Memory B cell (primary cell): ENCODE measurements at regions not wholly inside any gene's neighbourhood (a gene's known extent, or its start where the extent isn't known, plus 50 kb on each side); places are given as distances from the start of the nearest gene placed in this dataset.

Experiments
- ATAC-seq: fragments of 150-1000 bp; cut with Tn5 transposase; 2 replicates; pipeline ENCODE4 v1.10.0; 2021; ENCODE audit warnings: low read depth, mild to moderate bottlenecking, moderate library complexity
- DNase-seq, 2 donors: peaks; one replicate each; pipeline ENCODE4 v3.0.0; 2022; ENCODE audit warnings: low spot score in 2 of 2
- H3K27ac Mint-ChIP-seq: one replicate; pipeline ENCODE4 v1.8.0; 2022; ENCODE audit warnings: mild to moderate bottlenecking, moderate library complexity, mixed read lengths
- H3K27me3 Mint-ChIP-seq: one replicate; pipeline ENCODE4 v1.8.0; 2022; ENCODE audit warnings: mixed read lengths
- H3K36me3 Mint-ChIP-seq: one replicate; pipeline ENCODE4 v1.8.0; 2022; ENCODE audit warnings: mild to moderate bottlenecking, mixed read lengths
- H3K4me1 Mint-ChIP-seq: one replicate; pipeline ENCODE4 v1.8.0; 2022; ENCODE audit warnings: mixed read lengths
- H3K4me3 Mint-ChIP-seq: one replicate; pipeline ENCODE4 v1.8.0; 2022; ENCODE audit warnings: mild to moderate bottlenecking, moderate library complexity, mixed read lengths
- H3K9me3 Mint-ChIP-seq: one replicate; pipeline ENCODE4 v1.8.0; 2022; ENCODE audit warnings: mixed read lengths

DNA sequence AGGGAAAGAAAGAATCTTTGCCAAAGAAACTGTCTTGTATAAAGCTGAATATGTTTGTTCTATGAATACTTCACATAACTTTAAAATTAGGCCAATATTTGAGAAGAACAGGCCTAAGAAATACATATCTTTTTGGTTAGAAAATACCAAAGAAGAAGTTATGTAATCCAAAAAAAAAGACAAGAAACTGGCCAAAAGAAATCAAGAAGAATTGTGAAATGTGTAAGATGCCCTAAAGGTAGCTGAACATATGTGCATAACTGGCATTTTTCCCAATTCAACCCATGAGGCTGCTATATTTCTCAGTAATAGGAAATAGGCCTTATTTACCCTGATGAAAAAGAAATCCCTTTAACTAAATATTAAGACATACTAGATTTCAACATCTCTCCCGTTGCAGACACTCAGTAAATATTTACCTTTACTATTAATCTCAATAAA, 290.0 kb downstream of the CETN3 start:
- Mint-ChIP-seq H3K36me3 (no peaks in the 10 kb centered on the region), H3K27ac (no peak overlapping the region), H3K9me3 (no peaks in the 10 kb centered on the region), H3K4me1 (no peaks in the 10 kb centered on the region), H3K4me3 (no peak overlapping the region), H3K27me3 (no peaks in the 10 kb centered on the region)
- DNase-seq (no peak), ATAC-seq (no peak)

DNA sequence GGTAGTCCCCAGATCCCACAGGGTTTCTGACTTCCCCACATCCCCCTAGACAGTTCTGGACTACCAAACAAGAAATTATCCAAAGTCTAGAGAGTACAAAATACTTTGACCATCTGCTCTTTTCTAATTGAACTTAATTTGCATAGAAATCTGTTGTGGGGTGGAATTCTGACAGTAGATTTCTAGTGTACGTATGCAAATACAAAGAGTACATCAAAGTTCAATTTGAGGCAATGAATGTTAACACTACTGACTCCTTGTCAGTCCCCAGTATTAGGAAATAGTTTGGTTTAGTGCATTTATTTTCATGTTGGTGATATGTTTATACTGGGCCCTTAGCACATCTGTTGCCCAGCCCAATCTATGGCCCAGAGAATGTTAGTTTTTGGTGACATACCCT, 292.6 kb downstream of the CETN3 start:
- no peaks in the 10 kb centered on the region for H3K36me3 Mint-ChIP-seq
- no peaks in the 10 kb centered on the region for H3K27me3 Mint-ChIP-seq
- no peak overlapping the region for H3K4me3 Mint-ChIP-seq
- H3K27ac Mint-ChIP-seq, result no peak overlapping the region
- no peaks in the 10 kb centered on the region for H3K4me1 Mint-ChIP-seq
- H3K9me3 Mint-ChIP-seq, result no peaks in the 10 kb centered on the region
- no peak for DNase-seq
- ATAC-seq, result no peak

GRCh38 chr5:90113108-90113507, 296.4 kb downstream of the CETN3 start:
- H3K4me3 Mint-ChIP-seq, result no peak overlapping the region
- H3K27me3 Mint-ChIP-seq, result no peaks in the 10 kb centered on the region
- H3K27ac Mint-ChIP-seq, result no peak overlapping the region
- no peaks in the 10 kb centered on the region for H3K9me3 Mint-ChIP-seq
- no peaks in the 10 kb centered on the region for H3K36me3 Mint-ChIP-seq
- no peaks in the 10 kb centered on the region for H3K4me1 Mint-ChIP-seq
- DNase-seq, result no peak
- no peak for ATAC-seq

DNA sequence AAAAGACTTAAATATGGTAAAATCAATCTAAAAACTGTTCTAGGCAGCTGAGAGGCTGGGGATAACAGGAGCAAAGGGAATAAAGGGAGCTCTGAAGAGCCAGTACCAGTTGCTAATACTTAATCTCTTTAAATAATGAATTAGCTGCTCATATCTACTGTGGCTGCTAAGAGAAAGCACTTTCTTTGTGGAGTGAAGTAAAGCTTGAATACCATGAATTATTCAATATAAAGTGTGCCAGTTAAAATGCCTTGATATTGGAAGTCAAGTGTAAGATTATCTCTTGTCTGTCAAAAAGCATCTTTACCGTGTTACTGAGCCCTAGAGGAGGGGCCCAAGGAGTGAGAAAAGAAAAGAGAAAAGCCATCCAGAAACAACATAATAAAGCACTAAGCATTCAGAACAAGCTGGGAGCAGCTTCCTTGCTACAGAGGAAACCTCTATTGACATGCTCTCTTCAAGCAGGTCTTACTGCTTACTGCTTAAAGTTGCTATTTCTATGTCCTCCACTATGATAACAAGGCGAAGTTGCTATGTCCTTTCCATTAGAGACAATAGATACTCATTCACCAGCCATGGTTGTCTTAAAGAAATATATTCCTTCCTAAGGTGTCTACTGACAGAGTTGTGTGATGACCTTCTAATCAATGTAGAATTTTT, 297.4 kb downstream of the CETN3 start:
- Mint-ChIP-seq H3K4me1 (no peaks in the 10 kb centered on the region), H3K4me3 (no peak overlapping the region), H3K27me3 (no peaks in the 10 kb centered on the region), H3K36me3 (no peaks in the 10 kb centered on the region), H3K9me3 (no peaks in the 10 kb centered on the region), H3K27ac (no peak overlapping the region)
- no peak for ATAC-seq
- DNase-seq, result no peak

- ATAC-seq, result no peak
- H3K36me3 Mint-ChIP-seq, result no peaks in the 10 kb centered on the region
Measured at GRCh38 chr5:90111364-90112032, 298.1 kb downstream of the CETN3 start.

DNA sequence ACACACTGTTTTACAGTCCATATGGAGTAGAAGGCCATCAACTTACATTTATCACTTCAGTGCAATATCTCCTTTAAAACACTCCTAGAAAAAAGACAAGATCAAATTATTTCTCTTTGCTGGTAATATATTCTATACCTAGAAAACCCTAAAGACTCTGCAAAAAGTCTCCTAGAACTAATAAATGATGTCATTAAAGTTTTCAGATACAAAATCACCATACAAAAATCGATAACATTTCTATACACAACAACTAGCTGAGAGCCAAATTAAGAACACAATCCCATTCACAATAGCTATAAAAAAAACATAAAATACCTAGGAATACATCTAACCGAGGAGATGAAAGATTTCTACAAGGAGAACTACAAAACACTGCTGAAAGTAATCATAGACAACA, 300.3 kb downstream of the CETN3 start:
- Mint-ChIP-seq H3K9me3 (peaks cover 5% of the 10 kb centered on the region), H3K36me3 (no peaks in the 10 kb centered on the region), H3K27me3 (no peaks in the 10 kb centered on the region), H3K4me3 (no peak overlapping the region), H3K27ac (no peak overlapping the region), H3K4me1 (no peaks in the 10 kb centered on the region)
- no peak for ATAC-seq
- DNase-seq, result no peak

More at GRCh38 chr5:90111364-90112032, 298.1 kb downstream of the CETN3 start:
- no peak for DNase-seq
- Mint-ChIP-seq H3K4me3 (no peak overlapping the region), H3K27me3 (no peaks in the 10 kb centered on the region), H3K4me1 (no peaks in the 10 kb centered on the region), H3K9me3 (no peaks in the 10 kb centered on the region), H3K27ac (no peak overlapping the region)

GRCh38 chr5:90099099-90099498, 310.5 kb downstream of the CETN3 start:
- no peaks in the 10 kb centered on the region for H3K36me3 Mint-ChIP-seq
- no peak for ATAC-seq
- H3K4me1 Mint-ChIP-seq, result no peaks in the 10 kb centered on the region
- peaks cover 5% of the 10 kb centered on the region for H3K27me3 Mint-ChIP-seq
- no peak overlapping the region for H3K4me3 Mint-ChIP-seq
- H3K27ac Mint-ChIP-seq, result no peak overlapping the region
- H3K9me3 Mint-ChIP-seq, result no peaks in the 10 kb centered on the region
- no peak for DNase-seq

DNA sequence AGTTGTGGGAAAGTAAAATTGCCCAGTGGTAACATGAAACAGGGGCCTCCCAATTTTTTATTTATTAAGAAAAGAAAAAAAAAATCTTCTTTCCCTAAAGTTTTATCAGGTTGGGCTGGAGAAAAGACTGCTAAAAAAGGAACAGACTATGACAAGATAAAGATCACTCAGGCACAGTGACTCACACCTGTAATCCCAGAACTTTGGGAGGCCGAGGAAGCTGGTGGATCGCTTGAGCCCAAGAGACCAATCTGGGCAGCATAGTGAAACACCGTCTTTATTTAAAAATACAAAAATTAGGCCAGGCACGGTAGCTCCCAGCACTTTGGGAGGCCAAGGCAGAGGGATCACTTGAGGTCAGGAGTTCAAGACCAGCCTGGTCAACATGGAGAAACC, 312.5 kb downstream of the CETN3 start:
- H3K4me1 Mint-ChIP-seq, result no peaks in the 10 kb centered on the region
- H3K27me3 Mint-ChIP-seq, result peaks cover 5% of the 10 kb centered on the region
- no peaks in the 10 kb centered on the region for H3K9me3 Mint-ChIP-seq
- H3K27ac Mint-ChIP-seq, result no peak overlapping the region
- H3K4me3 Mint-ChIP-seq, result no peak overlapping the region
- no peaks in the 10 kb centered on the region for H3K36me3 Mint-ChIP-seq
- DNase-seq, result no peak
- no peak for ATAC-seq

- Mint-ChIP-seq H3K4me1 (no peaks in the 10 kb centered on the region), H3K4me3 (no peak overlapping the region), H3K27me3 (peaks cover 4% of the 10 kb centered on the region), H3K36me3 (no peaks in the 10 kb centered on the region), H3K9me3 (no peaks in the 10 kb centered on the region), H3K27ac (no peak overlapping the region)
- ATAC-seq (no peak), DNase-seq (no peak)
Measured at GRCh38 chr5:90096415-90097081, 313.0 kb downstream of the CETN3 start.

DNA sequence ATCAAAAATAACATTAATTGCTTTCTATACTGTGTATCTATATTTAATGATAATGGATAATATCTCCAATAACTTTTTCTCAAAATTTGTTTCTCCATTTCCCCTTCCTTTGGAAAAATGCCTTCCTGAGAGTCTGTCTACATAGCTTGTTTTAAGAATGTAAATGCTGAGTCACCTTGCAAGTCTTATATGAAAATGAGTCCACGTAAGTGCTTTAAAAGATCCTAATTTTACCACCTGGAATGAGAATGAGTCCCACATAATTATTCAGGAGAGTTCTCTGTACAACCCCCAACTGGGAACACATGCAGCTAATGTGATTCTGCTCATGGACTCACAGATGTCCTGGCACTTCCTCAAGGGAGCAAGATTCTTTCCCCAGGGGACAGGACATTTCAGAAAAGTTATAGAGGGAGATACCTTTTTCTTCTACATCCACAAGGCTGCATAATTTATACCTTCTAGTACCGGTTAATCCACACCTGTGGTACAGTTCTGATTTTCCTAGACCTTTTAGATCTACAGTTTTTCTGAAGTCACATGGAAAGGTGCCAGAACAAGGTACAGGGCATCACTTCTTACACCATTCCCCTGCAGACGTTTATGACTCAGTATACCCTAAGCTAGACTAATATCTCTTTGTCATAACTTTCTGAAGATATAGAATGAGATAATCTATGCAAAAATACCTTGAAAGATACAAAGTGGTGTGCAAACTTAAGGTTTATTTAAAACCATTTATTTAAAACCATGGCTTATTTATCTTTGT, 314.1 kb downstream of the CETN3 start:
- Mint-ChIP-seq H3K4me3 (no peak overlapping the region), H3K27ac (no peak overlapping the region), H3K4me1 (no peaks in the 10 kb centered on the region), H3K36me3 (no peaks in the 10 kb centered on the region), H3K9me3 (no peaks in the 10 kb centered on the region), H3K27me3 (peaks cover 4% of the 10 kb centered on the region)
- ATAC-seq (no peak), DNase-seq (no peak)

DNA sequence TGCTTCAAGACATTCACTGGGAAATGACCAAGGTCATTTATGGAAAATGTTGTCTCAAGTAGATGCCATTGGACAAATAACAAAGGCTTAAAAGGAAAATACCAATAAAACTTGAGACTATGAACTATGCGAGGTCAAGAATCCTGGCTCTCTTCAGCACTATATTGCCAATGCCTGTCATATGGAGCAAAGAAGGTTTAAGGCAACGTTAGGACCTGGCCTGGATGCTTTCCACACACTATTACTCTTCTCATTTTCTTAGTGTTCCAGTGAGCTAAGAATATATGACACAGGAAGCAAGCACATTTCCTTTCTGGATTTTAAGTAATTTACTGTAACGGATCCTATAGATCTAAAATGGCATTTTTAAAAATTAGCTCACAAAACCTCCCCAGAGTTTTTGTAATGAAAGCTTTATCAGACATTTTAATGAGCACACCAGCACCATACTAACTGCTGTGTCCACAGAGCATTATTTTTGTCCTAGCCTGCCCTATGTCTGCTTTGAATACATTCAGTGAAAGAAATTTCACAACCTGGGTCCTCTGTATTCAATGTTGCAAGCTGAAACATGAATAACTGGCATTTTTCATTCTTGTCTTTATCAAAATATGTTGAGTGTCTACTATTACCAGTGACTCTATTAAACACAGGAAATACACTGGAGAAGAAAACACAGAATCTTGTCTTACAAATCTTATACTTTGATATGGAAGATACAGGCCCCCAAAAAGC, 315.6 kb downstream of the CETN3 start:
- Mint-ChIP-seq H3K9me3 (peaks cover 5% of the 10 kb centered on the region), H3K36me3 (no peaks in the 10 kb centered on the region), H3K4me1 (no peaks in the 10 kb centered on the region), H3K27me3 (peaks cover 4% of the 10 kb centered on the region), H3K4me3 (no peak overlapping the region), H3K27ac (no peak overlapping the region)
- no peak for ATAC-seq
- DNase-seq, result no peak

DNA sequence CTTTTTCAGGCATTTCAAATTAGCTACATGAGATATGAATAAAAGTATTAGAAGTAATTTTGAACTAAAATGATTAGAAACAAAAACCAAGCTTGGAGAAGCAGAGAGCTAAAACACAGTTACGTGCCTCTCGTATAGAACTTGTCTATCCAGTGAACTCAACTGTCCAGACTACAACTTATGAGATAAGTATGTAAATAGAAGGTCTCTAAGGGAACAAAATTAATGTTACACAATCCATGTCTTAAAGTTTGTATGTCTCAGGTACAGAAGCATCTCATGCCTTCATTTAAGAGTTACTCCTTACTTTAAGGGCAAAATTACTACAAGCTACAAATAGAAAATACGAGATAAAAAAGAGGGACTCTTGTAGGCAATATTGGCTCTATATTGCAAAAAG, 316.8 kb downstream of the CETN3 start:
- DNase-seq, result no peak
- Mint-ChIP-seq H3K27me3 (peaks cover 4% of the 10 kb centered on the region), H3K9me3 (peaks cover 8% of the 10 kb centered on the region), H3K36me3 (no peaks in the 10 kb centered on the region), H3K4me3 (no peak overlapping the region), H3K4me1 (no peaks in the 10 kb centered on the region), H3K27ac (no peak overlapping the region)
- ATAC-seq, result no peak

- peaks cover 1% of the 10 kb centered on the region for H3K27me3 Mint-ChIP-seq
- no peak overlapping the region for H3K4me3 Mint-ChIP-seq
- H3K9me3 Mint-ChIP-seq, result peaks cover 15% of the 10 kb centered on the region
- no peak for ATAC-seq
- DNase-seq, result no peak
- peaks cover 2% of the 10 kb centered on the region for H3K4me1 Mint-ChIP-seq
- no peak overlapping the region for H3K27ac Mint-ChIP-seq
- peaks cover 1% of the 10 kb centered on the region for H3K36me3 Mint-ChIP-seq
Measured at GRCh38 chr5:90084342-90084741, 325.2 kb downstream of the CETN3 start.
